B cell (primary cell): ENCODE measurements at regions not wholly inside any gene's neighbourhood (a gene's known extent, or its start where the extent isn't known, plus 50 kb on each side); places are given as distances from the start of the nearest gene placed in this dataset.

ENCODE experiments used
- EZH2 ChIP-seq: IDR thresholded peaks from 2 replicates; pipeline ENCODE4 v1.6.1; 2012; ENCODE audit warnings: borderline replicate concordance, low read depth, mild to moderate bottlenecking, moderate library complexity, low read length; ENCODE audit not compliant: insufficient read depth, poor library complexity, severe bottlenecking
- TF ChIP-seq, protein P1 (sequence below): fragments of 200-600 bp; IDR thresholded peaks from one replicate; pipeline ENCODE4 v1.8.0; 2022; ENCODE audit warnings: antibody characterized with exemption, mild to moderate bottlenecking

DNA sequence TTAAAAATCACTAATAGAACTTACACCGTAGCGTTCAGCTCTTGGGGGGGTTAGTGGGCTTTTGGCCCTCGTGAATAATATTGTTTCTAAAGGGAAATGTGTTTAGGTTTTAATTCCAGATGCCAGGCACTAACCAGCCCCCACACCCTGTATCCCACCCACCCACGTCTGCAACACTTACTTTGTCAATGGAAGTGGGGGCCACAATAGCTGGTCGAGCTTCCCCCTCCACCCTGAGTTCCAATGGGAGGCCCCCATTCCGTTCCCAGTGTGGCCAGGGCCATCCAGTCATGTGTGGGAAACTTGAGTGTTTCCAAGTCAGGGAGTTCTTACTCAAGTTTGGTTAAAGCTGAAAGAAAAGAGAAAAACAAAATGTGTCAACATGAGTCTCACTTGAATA is 271.4 kb downstream of the ENC1 start:
- TF ChIP-seq EZH2: no peak
- TF ChIP-seq, protein P1, sequence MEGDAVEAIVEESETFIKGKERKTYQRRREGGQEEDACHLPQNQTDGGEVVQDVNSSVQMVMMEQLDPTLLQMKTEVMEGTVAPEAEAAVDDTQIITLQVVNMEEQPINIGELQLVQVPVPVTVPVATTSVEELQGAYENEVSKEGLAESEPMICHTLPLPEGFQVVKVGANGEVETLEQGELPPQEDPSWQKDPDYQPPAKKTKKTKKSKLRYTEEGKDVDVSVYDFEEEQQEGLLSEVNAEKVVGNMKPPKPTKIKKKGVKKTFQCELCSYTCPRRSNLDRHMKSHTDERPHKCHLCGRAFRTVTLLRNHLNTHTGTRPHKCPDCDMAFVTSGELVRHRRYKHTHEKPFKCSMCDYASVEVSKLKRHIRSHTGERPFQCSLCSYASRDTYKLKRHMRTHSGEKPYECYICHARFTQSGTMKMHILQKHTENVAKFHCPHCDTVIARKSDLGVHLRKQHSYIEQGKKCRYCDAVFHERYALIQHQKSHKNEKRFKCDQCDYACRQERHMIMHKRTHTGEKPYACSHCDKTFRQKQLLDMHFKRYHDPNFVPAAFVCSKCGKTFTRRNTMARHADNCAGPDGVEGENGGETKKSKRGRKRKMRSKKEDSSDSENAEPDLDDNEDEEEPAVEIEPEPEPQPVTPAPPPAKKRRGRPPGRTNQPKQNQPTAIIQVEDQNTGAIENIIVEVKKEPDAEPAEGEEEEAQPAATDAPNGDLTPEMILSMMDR: no peak
